ENCODE measurements at regions not wholly inside any gene's neighbourhood (a gene's known extent, or its start where the extent isn't known, plus 50 kb on each side); places are given as distances from the start of the nearest gene placed in this dataset.

GRCh38 chr13:87198371-87198770 is 472.8 kb upstream of the SLITRK5 start:
- CTCF ChIA-PET = no interaction called here
- TF ChIP-seq CTCF (IDR thresholded peaks at IDR 0.05; ENCODE audit: low read depth, low read length) = no peak
- Histone ChIP-seq H3K9me3 (ENCODE audit: control insufficient read depth, insufficient read depth, low read length) (no peaks in the 10 kb centered on the region), H3K4me3 (ENCODE audit: low read depth, low read length) (no peak overlapping the region), H3K27me3 (ENCODE audit: control insufficient read depth, insufficient read depth, low read length) (no peaks in the 10 kb centered on the region), H3K27ac (ENCODE audit: low read depth, low read length) (no peak overlapping the region)
- DNase-seq (ENCODE audit: low read depth, low spot score) = no peak
- POLR2A ChIA-PET = no interaction called here

DNA sequence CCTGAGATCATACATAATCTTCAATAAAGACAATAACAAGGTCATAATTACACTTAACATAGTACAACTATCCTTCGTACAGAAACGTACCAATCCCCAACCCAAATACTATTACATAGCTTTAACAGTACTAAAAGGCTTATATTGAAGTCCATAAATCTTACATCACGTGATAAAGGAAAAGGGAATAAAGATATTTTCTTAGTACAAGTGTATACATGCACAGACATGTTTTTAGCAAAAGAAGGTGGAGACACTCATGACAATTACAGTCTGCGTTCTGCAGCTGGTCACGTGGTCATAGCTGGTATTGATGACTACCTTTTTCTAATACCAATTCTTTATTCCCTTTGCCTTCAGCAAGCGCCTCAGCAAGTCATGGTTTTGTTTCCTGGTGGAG is 464.5 kb upstream of the SLITRK5 start:
- H3K9me3 ChIP-seq (ENCODE audit: control insufficient read depth, insufficient read depth, low read length) = no peaks in the 10 kb centered on the region
- ChIA-PET POLR2A (no interaction called here), CTCF (no interaction called here)
- no peak for TF ChIP-seq CTCF (IDR thresholded peaks at IDR 0.05; ENCODE audit: low read depth, low read length)
- no peak overlapping the region for H3K4me3 ChIP-seq (ENCODE audit: low read depth, low read length)
- H3K27ac ChIP-seq (ENCODE audit: low read depth, low read length) = no peak overlapping the region
- DNase-seq (ENCODE audit: low read depth, low spot score) = no peak
- no peaks in the 10 kb centered on the region for H3K27me3 ChIP-seq (ENCODE audit: control insufficient read depth, insufficient read depth, low read length)

GRCh38 chr13:87207280-87208003 is 463.7 kb upstream of the SLITRK5 start:
- no peak for DNase-seq (ENCODE audit: low read depth, low spot score)
- ChIA-PET POLR2A (no interaction called here), CTCF (no interaction called here)
- no peak overlapping the region for H3K27ac ChIP-seq (ENCODE audit: low read depth, low read length)
- no peaks in the 10 kb centered on the region for H3K27me3 ChIP-seq (ENCODE audit: control insufficient read depth, insufficient read depth, low read length)
- H3K4me3 ChIP-seq (ENCODE audit: low read depth, low read length) = no peak overlapping the region
- no peak for TF ChIP-seq CTCF (IDR thresholded peaks at IDR 0.05; ENCODE audit: low read depth, low read length)
- no peaks in the 10 kb centered on the region for H3K9me3 ChIP-seq (ENCODE audit: control insufficient read depth, insufficient read depth, low read length)

- H3K27me3 ChIP-seq (ENCODE audit: control insufficient read depth, insufficient read depth, low read length) = no peaks in the 10 kb centered on the region
- no peak overlapping the region for H3K4me3 ChIP-seq (ENCODE audit: low read depth, low read length)
- TF ChIP-seq CTCF (IDR thresholded peaks at IDR 0.05; ENCODE audit: low read depth, low read length) = no peak
- no peak overlapping the region for H3K27ac ChIP-seq (ENCODE audit: low read depth, low read length)
- no peak for DNase-seq (ENCODE audit: low read depth, low spot score)
- CTCF ChIA-PET = no interaction called here
- H3K9me3 ChIP-seq (ENCODE audit: control insufficient read depth, insufficient read depth, low read length) = no peaks in the 10 kb centered on the region
- POLR2A ChIA-PET = no interaction called here
Measured at GRCh38 chr13:87208636-87209035, 462.5 kb upstream of the SLITRK5 start.

DNA sequence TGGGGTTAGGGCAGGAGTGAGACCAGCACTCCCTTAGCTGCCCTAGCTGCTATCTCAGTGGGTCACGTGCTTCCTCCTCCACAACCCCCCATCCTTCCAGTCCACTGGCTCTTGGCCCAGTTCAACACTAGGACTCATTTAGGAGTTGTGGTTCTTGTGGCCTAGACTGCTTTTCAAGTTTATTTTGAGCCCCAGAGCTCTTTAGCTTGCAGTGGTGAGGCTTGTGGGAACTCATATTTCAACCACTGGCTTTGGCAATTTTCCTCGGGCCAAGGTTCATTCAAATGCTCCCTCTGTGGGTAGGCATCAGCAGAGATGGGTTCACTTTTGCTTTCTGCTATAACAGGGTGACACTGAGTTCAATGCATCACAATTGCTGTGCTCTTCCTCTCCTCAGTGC is 436.2 kb upstream of the SLITRK5 start:
- H3K4me3 ChIP-seq (ENCODE audit: low read depth, low read length) = no peak overlapping the region
- CTCF ChIA-PET = no interaction called here
- no peaks in the 10 kb centered on the region for H3K27me3 ChIP-seq (ENCODE audit: control insufficient read depth, insufficient read depth, low read length)
- DNase-seq (ENCODE audit: low read depth, low spot score) = no peak
- POLR2A ChIA-PET = no interaction called here
- no peak for TF ChIP-seq CTCF (IDR thresholded peaks at IDR 0.05; ENCODE audit: low read depth, low read length)
- no peak overlapping the region for H3K27ac ChIP-seq (ENCODE audit: low read depth, low read length)
- H3K9me3 ChIP-seq (ENCODE audit: control insufficient read depth, insufficient read depth, low read length) = no peaks in the 10 kb centered on the region
